IMR-90 (cell line): ENCODE measurements at regions not wholly inside any gene's neighbourhood (a gene's known extent, or its start where the extent isn't known, plus 50 kb on each side); places are given as distances from the start of the nearest gene placed in this dataset.

Source experiments
- ATAC-seq: fragments of 200-7000 bp; cut with Tn5 transposase; 2 replicates; pipeline ENCODE4 v1.9.1; 2020; ENCODE audit warnings: low read depth, mild to moderate bottlenecking, moderate library complexity
- BruUV-seq: library from RNA; stranded (reverse); fragments of 400-500 nt; replicated peaks from 2 replicates; lab custom pipeline; 2021; lab: Mats Ljungman, UMichigan
- CTCF ChIA-PET: fragments of 300-600 bp; formaldehyde crosslinking; extraction: SDS; loops from one replicate; lab custom pipeline; 2021; ENCODE audit warnings: antibody characterized with exemption; lab: Yijun Ruan, JAX
- POLR2A ChIA-PET: fragments of 300-600 bp; sonication (Branson Sonifier 250); formaldehyde crosslinking; loops from one replicate; lab custom pipeline; 2022; ENCODE audit warnings: antibody characterized with exemption; ENCODE audit not compliant: unreplicated experiment; lab: Charles Lee
- DNase-seq: peaks from one replicate; pipeline ENCODE4 v3.0.0; 2013
- H2AFZ ChIP-seq: replicated peaks from 2 replicates; pipeline ENCODE3; 2013; ENCODE audit warnings: low read length, mild to moderate bottlenecking; ENCODE audit not compliant: poor library complexity
- H2AK5ac ChIP-seq: 2 replicates; pipeline ENCODE4 v1.6.1; 2013; ENCODE audit warnings: low read depth, low read length, inconsistent platforms
- H2AK9ac ChIP-seq: replicated peaks from 2 replicates; pipeline ENCODE3; 2013; ENCODE audit warnings: mild to moderate bottlenecking, low read depth, low read length, moderate library complexity; ENCODE audit not compliant: poor library complexity
- H2BK120ac ChIP-seq: 2 replicates; pipeline ENCODE4 v1.6.1; 2013; ENCODE audit warnings: low read depth, low read length, inconsistent platforms
- H2BK15ac ChIP-seq: 3 replicates; pipeline ENCODE4 v1.6.1; 2013; ENCODE audit warnings: low read depth, low read length, inconsistent platforms
- H2BK20ac ChIP-seq: 2 replicates; pipeline ENCODE4 v1.6.1; 2013; ENCODE audit warnings: low read depth, mild to moderate bottlenecking, inconsistent platforms, low read length, moderate library complexity
- H2BK5ac ChIP-seq: 2 replicates; pipeline ENCODE4 v1.6.1; 2013; ENCODE audit warnings: mild to moderate bottlenecking, low read depth, low read length, inconsistent platforms; ENCODE audit not compliant: poor library complexity, severe bottlenecking
- H3K14ac ChIP-seq: replicated peaks from 2 replicates; pipeline ENCODE4 v1.6.1; 2013; ENCODE audit warnings: low read depth, low read length, inconsistent platforms
- H3K18ac ChIP-seq: 2 replicates; pipeline ENCODE4 v1.6.1; 2013; ENCODE audit warnings: low read depth, low read length, control low read depth
- H3K23ac ChIP-seq: 2 replicates; pipeline ENCODE4 v1.6.1; 2013; ENCODE audit warnings: low read depth, low read length, inconsistent platforms
- H3K27ac ChIP-seq: 2 replicates; pipeline ENCODE4 v1.5.1; 2013; ENCODE audit warnings: mild to moderate bottlenecking, control low read depth, low read length; ENCODE audit not compliant: insufficient read depth
- H3K27me3 ChIP-seq: 2 replicates; pipeline ENCODE4 v1.6.1; 2013; ENCODE audit warnings: low read length; ENCODE audit not compliant: control insufficient read depth, insufficient read depth
- H3K36me3 ChIP-seq: 2 replicates; pipeline ENCODE4 v1.6.1; 2013; ENCODE audit warnings: low read length, mixed read lengths; ENCODE audit not compliant: control insufficient read depth, insufficient read depth
- H3K4ac ChIP-seq: 2 replicates; pipeline ENCODE4 v1.6.1; 2013; ENCODE audit warnings: low read depth, low read length, inconsistent platforms
- H3K4me1 ChIP-seq: 2 replicates; pipeline ENCODE4 v1.6.1; 2013; ENCODE audit warnings: low read length, mixed read lengths; ENCODE audit not compliant: control insufficient read depth, insufficient read depth
- H3K4me2 ChIP-seq: 2 replicates; pipeline ENCODE4 v1.6.1; 2013; ENCODE audit warnings: low read depth, mild to moderate bottlenecking, control low read depth, low read length, moderate library complexity
- H3K4me3 ChIP-seq: 2 replicates; pipeline ENCODE4 v1.5.1; 2013; ENCODE audit warnings: low read depth, mild to moderate bottlenecking, control low read depth, low read length, moderate library complexity; ENCODE audit not compliant: insufficient read depth
- H3K56ac ChIP-seq: 2 replicates; pipeline ENCODE4 v1.6.1; 2013; ENCODE audit warnings: low read length, inconsistent platforms; ENCODE audit not compliant: insufficient read depth; ENCODE audit errors: extremely low read depth
- H3K79me1 ChIP-seq, 2 experiments: 2 replicates each; pipeline ENCODE4 v1.6.1; 2013; ENCODE audit warnings: low read length in 2 of 2, inconsistent platforms in 1 of 2, low read depth in 1 of 2
- H3K9ac ChIP-seq: 2 replicates; pipeline ENCODE4 v1.6.1; 2013; ENCODE audit warnings: low read depth, low read length, control low read depth
- H3K9me1 ChIP-seq: 2 replicates; pipeline ENCODE4 v1.6.1; 2013; ENCODE audit warnings: low read length, inconsistent platforms; ENCODE audit not compliant: insufficient read depth
- H3K9me3 ChIP-seq: 2 replicates; pipeline ENCODE4 v1.6.1; 2013; ENCODE audit warnings: low read length; ENCODE audit not compliant: control insufficient read depth, insufficient read depth
- H4K20me1 ChIP-seq: 2 replicates; pipeline ENCODE4 v1.6.1; 2013; ENCODE audit warnings: low read length, inconsistent platforms; ENCODE audit not compliant: insufficient read depth
- H4K5ac ChIP-seq: 2 replicates; pipeline ENCODE4 v1.6.1; 2013; ENCODE audit warnings: mild to moderate bottlenecking, low read depth, low read length, control low read depth
- H4K8ac ChIP-seq, 2 experiments: 2 replicates each; pipeline ENCODE4 v1.6.1; 2013; ENCODE audit warnings: low read depth in 2 of 2, low read length in 2 of 2, control low read depth in 1 of 2, inconsistent platforms in 1 of 2
- H4K91ac ChIP-seq: 2 replicates; pipeline ENCODE4 v1.6.1; 2013; ENCODE audit warnings: low read depth, low read length, inconsistent platforms; ENCODE audit not compliant: insufficient read depth
- BHLHE40 ChIP-seq: fragments of 150-350 bp; IDR thresholded peaks from 2 replicates; pipeline ENCODE4 v1.6.1; 2016; ENCODE audit warnings: mild to moderate bottlenecking, low read depth, low read length
- CEBPB ChIP-seq: IDR thresholded peaks from 2 replicates; pipeline ENCODE4 v1.6.1; 2012; ENCODE audit warnings: low read depth, low read length, improper control_type of control experiment
- CHD1 ChIP-seq: IDR thresholded peaks from 2 replicates; pipeline ENCODE4 v1.6.1; 2012; ENCODE audit warnings: low read depth, low read length, improper control_type of control experiment
- CTCF ChIP-seq: conservative IDR thresholded peaks from 2 replicates; pipeline ENCODE4 v1.5.1; 2012; ENCODE audit warnings: mild to moderate bottlenecking, low read depth, low read length, improper control_type of control experiment
- ELK1 ChIP-seq: fragments of 150-350 bp; IDR thresholded peaks from 2 replicates; pipeline ENCODE4 v1.6.1; 2016; ENCODE audit warnings: low read depth, mild to moderate bottlenecking, low read length, moderate library complexity, borderline replicate concordance
- FOS ChIP-seq: fragments of 150-350 bp; IDR thresholded peaks from 2 replicates; pipeline ENCODE4 v1.6.1; 2016; ENCODE audit warnings: low read depth, low read length
- MAFK ChIP-seq: IDR thresholded peaks from 2 replicates; pipeline ENCODE4 v1.6.1; 2012; ENCODE audit warnings: low read depth, low read length, improper control_type of control experiment
- MAZ ChIP-seq: IDR thresholded peaks from 2 replicates; pipeline ENCODE4 v1.6.1; 2012; ENCODE audit warnings: low read depth, mild to moderate bottlenecking, low read length, improper control_type of control experiment, moderate library complexity, borderline replicate concordance
- MXI1 ChIP-seq: IDR thresholded peaks from 2 replicates; pipeline ENCODE4 v1.6.1; 2012; ENCODE audit warnings: low read depth, mild to moderate bottlenecking, low read length, moderate library complexity, borderline replicate concordance
- NFE2L2 ChIP-seq: fragments of 150-350 bp; IDR thresholded peaks from 2 replicates; pipeline ENCODE4 v1.6.1; 2016; ENCODE audit warnings: low read depth, mild to moderate bottlenecking, low read length
- POLR2A ChIP-seq: IDR thresholded peaks from 2 replicates; pipeline ENCODE4 v1.6.1; 2012; ENCODE audit warnings: mild to moderate bottlenecking, low read depth, low read length
- RAD21 ChIP-seq: IDR thresholded peaks from 2 replicates; pipeline ENCODE4 v1.6.1; 2012; ENCODE audit warnings: low read length, improper control_type of control experiment
- RCOR1 ChIP-seq: IDR thresholded peaks from 2 replicates; pipeline ENCODE4 v1.6.1; 2012; ENCODE audit warnings: mild to moderate bottlenecking, low read length, improper control_type of control experiment; ENCODE audit not compliant: insufficient replicate concordance
- RFX5 ChIP-seq: IDR thresholded peaks from 2 replicates; pipeline ENCODE4 v1.8.0; 2012; ENCODE audit warnings: low read depth, mild to moderate bottlenecking, low read length, moderate library complexity
- SMC3 ChIP-seq: fragments of 150-350 bp; IDR thresholded peaks from 2 replicates; pipeline ENCODE4 v1.6.1; 2016; ENCODE audit warnings: low read depth, mild to moderate bottlenecking, antibody characterized with exemption, low read length, moderate library complexity
- USF2 ChIP-seq: fragments of 150-350 bp; IDR thresholded peaks from 2 replicates; pipeline ENCODE4 v1.6.1; 2017; ENCODE audit warnings: mild to moderate bottlenecking, antibody characterized with exemption, low read length, low read depth
- WGBS, 2 experiments: methylation state at CpG; one replicate each; pipeline versions ENCODE4 v1.1.5 to v1.1.7; 2013; ENCODE audit warnings: missing lambda C conversion rate in 2 of 2; ENCODE audit not compliant: insufficient read length in 1 of 2; ENCODE audit errors: extremely low coverage in 2 of 2; 5-methylcytosine and 5-hydroxymethylcytosine counted together
- dilution Hi-C: fragments of 300-500 bp; cut with HindIII; formaldehyde crosslinking; loops from one replicate; pipeline ENCODE4 v1.14.3; 2018; ENCODE audit warnings: low sequenced_read_pairs; ENCODE audit not compliant: unreplicated experiment
- in situ Hi-C: fragments of 300-500 bp; cut with MboI; formaldehyde crosslinking; loops from 3 replicates; pipeline ENCODE4 v1.14.3; 2019; ENCODE audit warnings: low sequenced_read_pairs, inconsistent platforms, mixed read lengths
- intact Hi-C: fragments of 100-400 bp; cut with micrococcal nuclease; formaldehyde crosslinking; loops from 2 replicates; pipeline ENCODE4 v1.10.0; 2022

GRCh38 chr5:168179192-168179593 lies 112.3 kb upstream of the WWC1 start:
- Histone ChIP-seq H3K4me3 (no peak overlapping the region), H3K9me3 (no peaks in the 10 kb centered on the region), H3K56ac (no peak overlapping the region), H2AFZ (no peak overlapping the region), H3K9ac (no peak overlapping the region), H3K4me1 (no peaks in the 10 kb centered on the region), H2BK5ac (no peak overlapping the region), H3K4me2 (no peak overlapping the region), H2BK120ac (no peak overlapping the region), H2AK9ac (no peak overlapping the region), H3K23ac (no peak overlapping the region), H3K18ac (no peak overlapping the region), H2AK5ac (no peak overlapping the region), H4K8ac (no peak overlapping the region), H2BK20ac (no peak overlapping the region), H3K36me3 (no peaks in the 10 kb centered on the region), H4K5ac (no peak overlapping the region), H2BK15ac (no peak overlapping the region), H3K79me1 (no peaks in the 10 kb centered on the region), H4K91ac (no peak overlapping the region), H3K14ac (no peak overlapping the region), H3K27me3 (no peaks in the 10 kb centered on the region), H3K27ac (no peak overlapping the region), H3K9me1 (no peaks in the 10 kb centered on the region), H3K4ac (no peak overlapping the region), H4K20me1 (no peaks in the 10 kb centered on the region)
- BruUV-seq = no TSS peak
- intact Hi-C loops (no loop called here), in situ Hi-C loops (no loop called here), dilution Hi-C loops (no loop called here)
- CTCF ChIA-PET = no interaction called here
- ATAC-seq (no peak), DNase-seq (no peak)
- TF ChIP-seq CTCF (no peak), CEBPB (no peak), MXI1 (no peak), MAFK (no peak), RFX5 (no peak), RAD21 (no peak), SMC3 (no peak), MAZ (no peak), CHD1 (no peak), RCOR1 (no peak), USF2 (no peak), NFE2L2 (no peak), POLR2A (no peak), BHLHE40 (no peak), ELK1 (no peak), FOS (no peak)
- POLR2A ChIA-PET = no interaction called here
- no CpG with 5 or more reads among the region's 1 CpG for WGBS, 2 experiments
